Stimulated activated CD4-positive, alpha-beta T cell treated with anti-CD3 and anti-CD28 coated beads, Interleukin-1b, Interleukin-23, amount 100 ng/mL, for 24 hours (primary cell): ENCODE measurements at regions not wholly inside any gene's neighbourhood (a gene's known extent, or its start where the extent isn't known, plus 50 kb on each side); places are given as distances from the start of the nearest gene placed in this dataset.
"Not testable (repeated sequence)": the region's sequence is repeated elsewhere in the genome, so short reads cannot be mapped to it uniquely, and the experiment has no call there.

Source experiments
- DNase-seq, 4 experiments: peaks; one replicate each; pipeline ENCODE4 v3.0.0-alpha.2; 2020; ENCODE audit warnings: low read depth in 4 of 4, low spot score in 1 of 4

DNA sequence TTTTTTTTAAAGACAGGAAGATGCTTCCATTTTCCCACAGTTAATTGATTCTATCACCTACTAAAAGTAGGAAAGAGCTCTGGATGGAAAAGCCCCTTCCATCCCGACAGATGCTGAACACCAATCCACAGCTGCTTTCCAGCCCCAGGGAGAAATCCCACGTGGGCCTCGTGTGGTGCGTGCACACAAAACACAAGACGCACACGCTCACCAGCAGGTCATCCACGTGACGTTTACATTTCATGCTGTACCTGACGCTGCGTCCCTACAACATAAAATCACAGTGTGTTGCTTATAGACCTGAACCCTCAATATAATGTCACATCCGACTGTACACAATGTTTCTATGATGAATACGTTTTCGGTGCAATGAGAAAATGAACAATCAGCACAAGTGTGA lies 50.2 kb upstream of the DACT2 start:
- DNase-seq: no peak

GRCh38 chr6:168370310-168370991 lies 50.9 kb upstream of the DACT2 start:
- DNase-seq: peak; percentile 32 to 67 (median 49)

DNA sequence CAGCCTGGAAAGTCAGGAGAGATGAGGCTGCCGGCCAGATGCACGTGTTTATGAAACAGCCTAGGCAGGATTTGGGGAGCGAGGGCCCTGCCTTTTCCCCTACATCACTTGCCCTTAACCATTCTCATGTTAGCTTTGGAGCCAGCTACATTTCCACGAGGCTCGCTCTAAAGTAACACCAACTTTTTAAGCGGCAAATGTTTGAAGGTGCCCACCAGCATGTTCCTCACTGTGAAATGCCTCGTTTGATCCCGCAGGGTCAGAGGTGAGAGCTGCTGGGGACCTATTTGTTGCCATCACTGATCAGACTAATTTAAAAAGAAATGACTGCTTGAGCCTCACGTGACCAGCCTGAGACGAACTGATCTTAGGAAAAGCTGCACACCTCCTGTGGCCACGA lies 51.6 kb upstream of the DACT2 start:
- DNase-seq: no peak

DNA sequence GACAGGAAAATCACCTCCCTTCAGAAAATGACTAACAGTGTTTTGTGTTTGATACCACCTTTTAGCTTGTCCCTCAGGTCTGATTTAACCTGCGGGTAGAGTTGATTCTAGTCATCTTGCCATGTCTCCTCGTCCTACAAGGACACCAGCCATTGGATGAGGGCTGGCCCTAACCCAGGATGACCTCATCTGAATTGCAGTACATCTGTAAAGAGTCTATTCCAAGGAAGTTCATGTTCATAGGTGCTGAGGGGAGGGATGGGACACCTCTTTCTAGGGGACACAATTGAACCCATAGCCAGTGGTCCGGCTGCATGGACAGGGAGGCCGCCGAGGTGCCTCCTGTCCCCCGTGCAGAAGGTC lies 52.0 kb upstream of the DACT2 start:
- DNase-seq: no peak

DNA sequence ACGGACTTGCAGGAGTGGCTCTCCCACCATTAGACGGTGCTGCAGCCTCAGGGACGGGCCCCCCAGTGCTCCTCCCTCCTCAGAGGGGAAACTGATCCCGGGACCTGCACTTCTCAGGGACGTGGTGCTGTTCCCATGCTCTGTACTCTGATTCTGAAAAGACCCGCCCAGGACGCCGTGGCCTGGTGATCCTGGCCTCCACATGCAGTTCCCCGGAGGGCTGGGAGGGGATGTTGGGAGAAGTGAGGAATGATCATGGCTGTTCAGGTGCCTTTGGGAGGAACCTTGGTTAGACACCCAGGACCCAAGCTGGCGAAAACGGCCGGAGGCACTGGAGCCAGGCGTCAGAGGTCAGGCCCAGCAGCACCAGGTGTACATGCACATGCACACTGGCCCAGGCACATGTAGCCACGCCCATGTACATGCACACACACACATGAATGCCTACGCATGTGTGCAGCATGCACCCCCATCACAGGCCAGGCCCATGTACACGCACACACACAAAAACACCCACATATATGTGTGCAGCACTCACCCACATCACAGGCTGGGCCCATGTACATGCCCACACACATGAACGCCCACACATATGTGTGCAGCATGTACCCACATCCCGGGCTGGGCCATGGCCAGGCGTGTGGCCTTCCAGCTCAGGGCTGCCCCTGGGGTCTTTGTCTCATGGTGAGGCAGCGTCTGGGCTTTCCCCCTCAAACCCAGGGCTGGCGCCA lies 52.6 kb upstream of the DACT2 start:
- no peak for DNase-seq

GRCh38 chr6:168372889-168373288 lies 53.3 kb upstream of the DACT2 start:
- DNase-seq: no peak

- no peak for DNase-seq
These were observed 53.8 kb upstream of the DACT2 start for GRCh38 chr6:168373389-168373788.

GRCh38 chr6:168374051-168374502 lies 54.5 kb upstream of the DACT2 start:
- DNase-seq: no peak

DNA sequence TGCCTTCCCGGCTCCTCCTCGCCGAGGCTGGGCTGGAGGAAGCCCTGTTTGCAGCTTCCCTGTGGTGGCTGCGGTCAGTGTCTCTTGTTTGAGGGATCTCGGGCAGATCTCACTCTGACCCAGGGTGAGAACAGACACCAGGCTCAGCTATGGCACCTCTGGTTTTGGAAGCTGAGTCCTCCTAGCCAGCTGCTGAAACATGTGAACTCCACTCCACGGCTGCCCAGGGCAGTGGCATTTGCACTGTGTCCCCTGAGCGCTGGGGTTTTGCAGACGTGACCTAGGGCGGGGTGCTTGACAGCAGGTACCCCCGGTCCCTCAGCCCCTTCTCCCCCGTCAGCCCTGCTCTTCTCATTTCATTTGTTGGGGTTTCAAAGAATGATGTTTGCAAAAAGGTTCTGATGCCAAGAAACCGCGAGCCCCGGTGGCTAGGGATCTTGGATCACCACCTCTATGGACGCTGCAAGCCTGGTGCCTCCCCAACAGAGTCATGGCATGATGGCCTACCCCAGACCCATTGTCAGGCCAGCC lies 55.0 kb upstream of the DACT2 start:
- DNase-seq: no peak

GRCh38 chr6:168376120-168376519 lies 56.5 kb upstream of the DACT2 start:
- no peak for DNase-seq

GRCh38 chr6:168376811-168377483 lies 57.4 kb upstream of the DACT2 start:
- DNase-seq: no peak

- no peak for DNase-seq
These were observed 57.9 kb upstream of the DACT2 start for GRCh38 chr6:168377484-168377855.

- DNase-seq: no peak
These were observed 58.6 kb upstream of the DACT2 start for GRCh38 chr6:168377856-168378832.

- DNase-seq: not testable (repeated sequence)
These were observed 60.0 kb upstream of the DACT2 start for GRCh38 chr6:168379579-168379978.

- not testable (repeated sequence) for DNase-seq
These were observed 60.6 kb upstream of the SMOC2 start for GRCh38 chr6:168380166-168380955.

DNA sequence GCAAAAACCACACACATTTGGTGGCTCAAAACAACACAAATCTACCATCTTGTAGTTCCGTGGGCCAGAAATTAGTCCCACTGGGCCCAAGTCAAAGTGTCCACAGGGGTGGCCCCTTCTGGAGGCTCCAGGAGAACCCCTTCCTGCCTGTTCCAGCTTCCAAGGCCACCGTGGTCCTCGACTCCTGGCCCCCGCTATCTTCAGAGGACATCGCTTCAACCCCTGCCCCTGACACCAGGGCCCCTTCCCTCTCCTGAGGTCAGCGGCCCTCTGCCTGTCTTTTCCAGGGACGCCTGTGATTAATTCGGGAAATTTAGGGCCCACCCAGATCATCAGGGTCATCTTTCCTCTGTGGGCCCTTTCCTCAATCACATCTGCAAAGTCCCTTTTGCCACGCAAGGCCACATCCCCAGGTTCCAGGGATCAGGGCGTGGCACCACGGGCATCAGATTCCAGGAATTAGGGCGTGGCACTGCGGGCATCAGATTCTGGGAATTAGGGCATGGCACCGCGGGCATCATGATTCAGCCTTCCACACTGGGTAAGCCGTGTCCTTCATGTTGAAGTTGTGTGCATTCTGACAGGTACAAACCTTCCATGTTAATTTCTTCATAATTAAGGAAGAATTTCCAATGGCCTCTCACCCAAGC lies 59.9 kb upstream of the SMOC2 start:
- DNase-seq: no peak

DNA sequence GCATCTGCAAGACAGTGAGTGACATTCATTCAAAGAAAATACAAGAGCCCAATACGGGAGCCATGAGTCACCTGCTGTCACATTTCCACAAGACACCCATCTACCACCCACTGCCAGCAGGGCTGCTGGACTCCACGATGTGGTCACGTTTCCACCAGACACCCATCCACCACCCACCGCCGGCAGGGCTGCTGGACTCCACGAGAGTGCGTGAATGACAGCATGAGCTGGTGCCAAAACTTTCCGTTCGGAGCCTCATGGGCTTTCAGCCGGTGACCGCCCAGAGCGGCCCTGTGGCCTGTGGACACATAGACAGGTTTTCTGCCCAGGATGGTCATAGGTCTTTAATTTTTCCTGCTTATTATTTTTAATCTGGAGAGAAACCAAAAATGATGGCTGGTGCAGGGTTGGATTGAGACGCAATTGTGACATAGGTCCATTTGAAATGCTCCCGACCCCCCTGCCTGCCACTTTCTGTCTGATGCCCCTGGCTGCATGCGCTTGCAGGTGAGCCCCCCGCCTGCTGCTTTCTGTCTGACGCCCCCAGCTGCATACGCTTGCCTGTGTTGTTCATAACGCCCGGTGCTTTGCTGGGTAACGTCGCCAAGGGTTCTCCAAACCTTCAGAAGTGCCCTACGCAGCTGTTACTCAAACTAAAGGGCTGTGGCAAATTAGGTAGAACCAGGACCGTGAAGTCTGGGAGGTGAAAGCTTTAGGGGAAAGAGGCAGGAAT lies 59.1 kb upstream of the SMOC2 start:
- DNase-seq: no peak

DNA sequence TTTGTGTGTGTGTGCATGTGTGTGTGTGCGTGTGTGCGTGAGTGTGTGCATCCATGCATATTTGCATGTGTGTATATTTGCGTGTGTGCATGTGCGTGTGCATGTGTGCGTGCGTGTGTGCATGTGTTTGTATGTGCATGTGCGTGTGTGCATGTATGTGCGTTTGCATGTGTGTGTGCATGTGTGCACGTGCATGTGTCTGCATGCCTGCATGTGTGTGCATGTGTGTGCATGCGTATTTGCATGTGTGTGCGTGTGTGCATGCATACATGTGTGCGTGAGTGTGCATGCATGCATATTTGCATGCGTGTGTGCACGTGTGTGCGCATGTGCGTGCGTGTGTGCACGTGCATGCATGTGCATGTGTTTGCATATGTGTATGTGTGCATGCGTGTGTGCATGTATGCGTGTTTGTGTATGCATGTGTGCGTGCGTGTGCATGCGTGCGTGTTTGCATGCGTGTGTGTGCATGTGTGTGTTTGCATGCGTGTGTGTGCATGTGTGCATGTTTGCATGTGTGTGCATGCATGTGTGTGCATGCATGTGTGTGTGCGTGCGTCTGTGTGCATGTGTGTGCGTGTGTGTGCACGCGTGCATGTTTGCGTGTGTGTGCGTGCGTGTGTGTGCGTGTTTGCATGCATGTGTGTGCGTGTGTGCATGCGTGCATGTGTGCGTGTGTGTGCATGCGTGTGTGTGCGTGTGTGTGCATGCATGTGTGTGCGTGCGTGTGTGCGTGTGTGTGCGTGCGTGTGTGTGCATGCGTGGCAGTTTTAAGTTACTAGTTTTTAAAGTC lies 57.7 kb upstream of the SMOC2 start:
- DNase-seq: no peak
